H1 (cell line): ENCODE measurements at regions not wholly inside any gene's neighbourhood (a gene's known extent, or its start where the extent isn't known, plus 50 kb on each side); places are given as distances from the start of the nearest gene placed in this dataset.

Experiments used
- CTCF ChIA-PET: fragments of 300-600 bp; sonication (Branson Sonifier 250); formaldehyde crosslinking; loops from one replicate; lab custom pipeline; 2021; ENCODE audit not compliant: partially characterized antibody; lab: Charles Lee
- POLR2A ChIA-PET: fragments of 300-600 bp; sonication (Branson Sonifier 250); formaldehyde crosslinking; loops from one replicate; lab custom pipeline; 2021; ENCODE audit warnings: inconsistent platforms; ENCODE audit not compliant: partially characterized antibody; lab: Charles Lee
- DNase-seq, 2 experiments: peaks; one replicate each; pipeline versions ENCODE4 v3.0.0 to v3.0.0-alpha.2; 2010 to 2022; ENCODE audit warnings: low spot score in 2 of 2, low read depth in 1 of 2, mixed read lengths in 1 of 2
- FAIRE-seq: peaks from 2 replicates; lab custom pipeline; 2011; peaks lifted over from hg19 to GRCh38; lab: Jason Lieb, UNC
- H2AFZ ChIP-seq: 2 replicates; pipeline ENCODE4 v1.8.1; 2012; ENCODE audit warnings: low read length, inconsistent platforms
- H2AK5ac ChIP-seq: 2 replicates; pipeline ENCODE4 v1.6.1; 2013; ENCODE audit warnings: low read depth, low read length
- H2BK120ac ChIP-seq: replicated peaks from 2 replicates; pipeline ENCODE3; 2013; ENCODE audit warnings: low read depth, low read length, inconsistent platforms
- H2BK12ac ChIP-seq: 2 replicates; pipeline ENCODE4 v1.6.1; 2013; ENCODE audit warnings: low read depth, low read length
- H2BK15ac ChIP-seq: 2 replicates; pipeline ENCODE4 v1.6.1; 2013; ENCODE audit warnings: low read length
- H2BK20ac ChIP-seq: 2 replicates; pipeline ENCODE4 v1.6.1; 2013; ENCODE audit warnings: low read length
- H2BK5ac ChIP-seq: 2 replicates; pipeline ENCODE4 v1.6.1; 2013; ENCODE audit warnings: low read depth, low read length
- H3K14ac ChIP-seq: 2 replicates; pipeline ENCODE4 v1.6.1; 2013; ENCODE audit warnings: inconsistent platforms; ENCODE audit not compliant: insufficient read length
- H3K18ac ChIP-seq: 2 replicates; pipeline ENCODE4 v1.6.1; 2013; ENCODE audit warnings: low read length; ENCODE audit errors: extremely low read depth
- H3K23ac ChIP-seq: 2 replicates; pipeline ENCODE4 v1.6.1; 2013; ENCODE audit warnings: inconsistent platforms; ENCODE audit not compliant: insufficient read length
- H3K23me2 ChIP-seq: 2 replicates; pipeline ENCODE4 v1.6.1; 2013; ENCODE audit warnings: low read depth, low read length
- H3K27ac ChIP-seq: 2 replicates; pipeline ENCODE4 v1.6.1; 2011; ENCODE audit warnings: low read depth, low read length, inconsistent platforms
- H3K27me3 ChIP-seq, 4 experiments: replicated peaks in 1 of 4; 1 replicate in 1 of 4; 2 replicates in 3 of 4; pipeline versions ENCODE4 v1.6.1 to v1.8.1; 2011 to 2013; ENCODE audit warnings: low read length in 3 of 4, mild to moderate bottlenecking in 3 of 4, inconsistent platforms in 2 of 4, mixed read lengths in 2 of 4, moderate library complexity in 1 of 4; ENCODE audit not compliant: control insufficient read depth in 3 of 4, insufficient read depth in 3 of 4; ENCODE audit errors: extremely low read depth in 1 of 4
- H3K36me3 ChIP-seq, 4 experiments: 2 replicates each; pipeline versions ENCODE4 v1.6.1 to v1.8.1; 2011 to 2013; ENCODE audit warnings: mild to moderate bottlenecking in 4 of 4, low read length in 3 of 4, moderate library complexity in 2 of 4, control low read depth in 1 of 4, inconsistent platforms in 1 of 4; ENCODE audit not compliant: insufficient read depth in 4 of 4, control insufficient read depth in 2 of 4
- H3K4ac ChIP-seq: replicated peaks from 2 replicates; pipeline ENCODE3; 2013; ENCODE audit warnings: low read length, low read depth, mixed read lengths, inconsistent platforms; ENCODE audit not compliant: insufficient read length
- H3K4me1 ChIP-seq, 4 experiments: replicated peaks in 1 of 4; 1 replicate in 1 of 4; 2 replicates in 3 of 4; pipeline versions ENCODE4 v1.6.1 to v1.8.1; 2011 to 2013; ENCODE audit warnings: low read length in 3 of 4, inconsistent platforms in 2 of 4, mixed read lengths in 1 of 4; ENCODE audit not compliant: insufficient read depth in 4 of 4, control insufficient read depth in 3 of 4
- H3K4me2 ChIP-seq, 2 experiments: 2 replicates each; pipeline versions ENCODE4 v1.6.1 to v1.8.1; 2011 to 2013; ENCODE audit warnings: low read depth in 2 of 2, low read length in 2 of 2, control low read depth in 1 of 2, inconsistent platforms in 1 of 2, mild to moderate bottlenecking in 1 of 2; ENCODE audit not compliant: insufficient read depth in 1 of 2
- H3K4me3 ChIP-seq, 4 experiments: fragments of 200-600, 300-600 bp in 1 of 4; sonication (generic), shearing (Covaris generic), sonication (Bioruptor Twin) in 1 of 4; 2 replicates each; pipeline versions ENCODE4 v1.5.1 to v1.8.1; 2011 to 2016; ENCODE audit warnings: low read length in 4 of 4, low read depth in 3 of 4, control low read depth in 2 of 4, inconsistent platforms in 2 of 4, mild to moderate bottlenecking in 2 of 4, mixed read lengths in 1 of 4, moderate library complexity in 1 of 4; ENCODE audit not compliant: insufficient read depth in 2 of 4; ENCODE audit errors: extremely low read depth in 1 of 4
- H3K56ac ChIP-seq: replicated peaks from 2 replicates; pipeline ENCODE3; 2013; ENCODE audit warnings: low read depth, mild to moderate bottlenecking, mixed read lengths, low read length, inconsistent platforms; ENCODE audit not compliant: insufficient read length
- H3K79me1 ChIP-seq: 2 replicates; pipeline ENCODE4 v1.6.1; 2013; ENCODE audit warnings: low read depth, low read length, control low read depth
- H3K79me2 ChIP-seq, 2 experiments: 2 replicates each; pipeline versions ENCODE4 v1.6.1 to v1.8.1; 2012 to 2013; ENCODE audit warnings: low read length in 2 of 2, mild to moderate bottlenecking in 2 of 2, inconsistent platforms in 1 of 2; ENCODE audit not compliant: insufficient read depth in 2 of 2, control insufficient read depth in 1 of 2
- H3K9ac ChIP-seq, 4 experiments: replicated peaks in 1 of 4; 1 replicate in 1 of 4; 2 replicates in 3 of 4; pipeline versions ENCODE4 v1.6.1 to v1.8.1; 2011 to 2013; ENCODE audit warnings: low read depth in 3 of 4, low read length in 3 of 4, control low read depth in 2 of 4, mild to moderate bottlenecking in 2 of 4, moderate library complexity in 2 of 4, inconsistent platforms in 1 of 4; ENCODE audit errors: extremely low read depth in 1 of 4
- H3K9me3 ChIP-seq, 2 experiments: 2 replicates each; pipeline versions ENCODE4 v1.6.1 to v1.8.1; 2012 to 2013; ENCODE audit warnings: mild to moderate bottlenecking in 2 of 2, moderate library complexity in 2 of 2, control low read depth in 1 of 2, inconsistent platforms in 1 of 2, low read depth in 1 of 2, low read length in 1 of 2, mixed read lengths in 1 of 2; ENCODE audit not compliant: insufficient read depth in 2 of 2
- H4K20me1 ChIP-seq, 2 experiments: replicated peaks in 1 of 2; 2 replicates each; pipeline versions ENCODE3 to v1.8.1; 2011 to 2013; ENCODE audit warnings: inconsistent platforms in 2 of 2, low read length in 2 of 2, mild to moderate bottlenecking in 1 of 2; ENCODE audit not compliant: insufficient read depth in 2 of 2, control insufficient read depth in 1 of 2
- H4K5ac ChIP-seq: 2 replicates; pipeline ENCODE4 v1.6.1; 2013; ENCODE audit warnings: low read length, low read depth, mixed read lengths, inconsistent platforms; ENCODE audit not compliant: insufficient read length
- H4K8ac ChIP-seq: 2 replicates; pipeline ENCODE4 v1.8.0; 2013; ENCODE audit warnings: mild to moderate bottlenecking, moderate library complexity, low read length, inconsistent platforms; ENCODE audit not compliant: insufficient read depth; ENCODE audit errors: extremely low read depth
- H4K91ac ChIP-seq: replicated peaks from 2 replicates; pipeline ENCODE3; 2013; ENCODE audit warnings: low read length, mixed read lengths, inconsistent platforms; ENCODE audit not compliant: insufficient read length
- CTBP2 ChIP-seq: IDR thresholded peaks from 2 replicates; pipeline ENCODE4 v1.7.0; 2011; ENCODE audit warnings: borderline replicate concordance, mild to moderate bottlenecking, moderate library complexity, mixed read lengths, low read length; ENCODE audit not compliant: insufficient read depth, insufficient read length
- NANOG ChIP-seq: IDR thresholded peaks from 2 replicates; pipeline ENCODE4 v1.6.1; 2011; ENCODE audit warnings: low read length, low read depth, mild to moderate bottlenecking, inconsistent platforms; ENCODE audit not compliant: insufficient read depth, poor library complexity, severe bottlenecking
- RFX5 ChIP-seq: IDR thresholded peaks from 2 replicates; pipeline ENCODE4 v1.6.1; 2011; ENCODE audit warnings: low read depth, low read length, improper control_type of control experiment, borderline replicate concordance
- SIX5 ChIP-seq: IDR thresholded peaks from 2 replicates; pipeline ENCODE4 v1.6.1; 2011; ENCODE audit warnings: mild to moderate bottlenecking, low read depth, low read length
- SP2 ChIP-seq: IDR thresholded peaks from 2 replicates; pipeline ENCODE4 v1.6.1; 2012; ENCODE audit warnings: mild to moderate bottlenecking, low read length, inconsistent platforms
- USF2 ChIP-seq: IDR thresholded peaks from 2 replicates; pipeline ENCODE4 v1.6.1; 2011; ENCODE audit warnings: low read length, improper control_type of control experiment
- WGBS, 2 experiments: shearing (Covaris generic) in 1 of 2; methylation state at CpG; one replicate each; pipeline versions ENCODE4 v1.1.6 to v1.1.7; 2013 to 2015; ENCODE audit warnings: low lambda C conversion rate in 2 of 2, mixed read lengths in 2 of 2, inconsistent platforms in 1 of 2, low coverage in 1 of 2, missing lambda C conversion rate in 1 of 2; ENCODE audit not compliant: insufficient replicate concordance in 2 of 2, insufficient coverage in 1 of 2, insufficient read length in 1 of 2; ENCODE audit errors: extremely low coverage in 1 of 2, missing lambda C conversion rate in 1 of 2; 5-methylcytosine and 5-hydroxymethylcytosine counted together

- CTCF ChIA-PET, result interaction anchor here (0.6 to 0.8 kb wide), 2 partner anchors 9 to 344 kb away, joined by 3 to 4 read pairs; no protein-coding TSS in a partner anchor
Observed at GRCh38 chr3:45309876-45310275, 78.5 kb upstream of the LARS2 start.

More at GRCh38 chr3:45309876-45310275, 78.5 kb upstream of the LARS2 start:
- no peaks in the 10 kb centered on the region for H3K27me3 ChIP-seq
- H3K23me2 ChIP-seq, result peaks cover 6% of the 10 kb centered on the region; the same call in 1 of the 2 replicates
- H3K9me3 ChIP-seq, result peaks cover 0 to 9% of the 10 kb centered on the region in 2 experiments; a peak in 1 of 4 replicates
- peaks cover 13 to 23% (median 22%) of the 10 kb centered on the region in 4 experiments for H3K4me1 ChIP-seq
- WGBS, 2 experiments, result 89% methylated on average over 3 of the region's 3 CpGs; no CpG with 5 or more reads in 1 of the 2 experiments
- no peak overlapping the region for H3K4me3 ChIP-seq
- POLR2A ChIA-PET, result no interaction called here
- peak overlapping the region; percentile 58 for H3K4ac ChIP-seq
- no peak overlapping the region for H2AK5ac ChIP-seq
- peak overlapping the region; percentile 83 for H4K91ac ChIP-seq
- H3K27ac ChIP-seq, result no peak overlapping the region
- H4K5ac ChIP-seq, result peak overlapping the region; percentile 21
- TF ChIP-seq USF2 (no peak), SP2 (no peak), CTBP2 (no peak), SIX5 (no peak), NANOG (no peak), RFX5 (no peak)
- peak overlapping the region; percentile 100; the same call in 1 of the 2 replicates for H2BK12ac ChIP-seq
- peak overlapping the region; percentile 93 for H2BK15ac ChIP-seq
- no peak overlapping the region for H3K56ac ChIP-seq
- no peak overlapping the region for H4K8ac ChIP-seq
- H3K18ac ChIP-seq, result peak overlapping the region; percentile 64
- DNase-seq, result no peak
- H2AFZ ChIP-seq, result no peak overlapping the region
- peak overlapping the region; percentile 58; the same call in 1 of the 2 replicates for H2BK5ac ChIP-seq
- H3K4me2 ChIP-seq, result no peak overlapping the region
- no peak overlapping the region for H3K14ac ChIP-seq
- FAIRE-seq, result no peak
- H3K36me3 ChIP-seq, result 0 out of 8 replicates have a peak, but pooled peaks cover 0 to 3% (median 0%) of the 10 kb centered on the region in 4 experiments
- H3K79me1 ChIP-seq, result no peaks in the 10 kb centered on the region
- H3K23ac ChIP-seq, result no peak overlapping the region
- no peaks in the 10 kb centered on the region for H4K20me1 ChIP-seq
- H3K79me2 ChIP-seq, result no peaks in the 10 kb centered on the region
- peak overlapping the region; percentile 63 for H2BK120ac ChIP-seq
- no peak overlapping the region; a peak in 1 of 7 replicates for H3K9ac ChIP-seq
- peak overlapping the region; percentile 67 for H2BK20ac ChIP-seq
